Liver (tissue), 2 donors: ENCODE measurements at regions not wholly inside any gene's neighbourhood (a gene's known extent, or its start where the extent isn't known, plus 50 kb on each side); places are given as distances from the start of the nearest gene placed in this dataset.

Experiments used
- CTCF ChIP-seq: fragments of 150-350 bp; IDR thresholded peaks from 2 replicates; pipeline ENCODE4 v1.5.1; 2017; ENCODE audit warnings: improper control_type of control experiment, low read depth, low read length; ENCODE audit not compliant: missing input control
- FOXA1 ChIP-seq: IDR thresholded peaks from 2 replicates; pipeline ENCODE4 v1.6.1; 2016; ENCODE audit warnings: antibody characterized with exemption
- donor health status: healthy.

DNA sequence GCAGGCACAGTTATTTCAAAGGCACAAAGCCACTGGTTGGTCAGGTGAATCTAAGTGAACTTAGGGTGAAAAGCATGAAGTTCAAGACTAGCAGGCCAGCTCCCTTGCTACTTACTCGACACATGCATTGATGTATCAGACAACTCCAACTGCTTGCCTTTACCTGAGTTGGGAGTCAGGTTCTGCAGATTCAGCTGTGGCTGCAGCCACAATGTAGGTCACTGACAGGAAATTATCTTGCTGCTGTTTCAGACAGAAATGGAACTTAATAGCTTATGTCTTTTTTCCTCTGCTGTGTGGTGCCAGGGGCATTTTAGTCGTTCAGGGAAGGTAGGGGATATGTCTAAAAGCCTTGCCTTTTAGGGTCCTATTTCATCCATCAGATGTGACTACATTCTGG lies 125.6 kb upstream of the RPH3A start:
- no peak for TF ChIP-seq FOXA1
- TF ChIP-seq CTCF, result no peak
